IMR-90 (cell line): ENCODE measurements at regions not wholly inside any gene's neighbourhood (a gene's known extent, or its start where the extent isn't known, plus 50 kb on each side); places are given as distances from the start of the nearest gene placed in this dataset.

Experiments
- ATAC-seq: fragments of 200-7000 bp; cut with Tn5 transposase; 2 replicates; pipeline ENCODE4 v1.9.1; 2020; ENCODE audit warnings: low read depth, mild to moderate bottlenecking, moderate library complexity
- BruUV-seq: library from RNA; stranded (reverse); fragments of 400-500 nt; replicated peaks from 2 replicates; lab custom pipeline; 2021; lab: Mats Ljungman, UMichigan
- CTCF ChIA-PET: fragments of 300-600 bp; formaldehyde crosslinking; extraction: SDS; loops from one replicate; lab custom pipeline; 2021; ENCODE audit warnings: antibody characterized with exemption; lab: Yijun Ruan, JAX
- POLR2A ChIA-PET: fragments of 300-600 bp; sonication (Branson Sonifier 250); formaldehyde crosslinking; loops from one replicate; lab custom pipeline; 2022; ENCODE audit warnings: antibody characterized with exemption; ENCODE audit not compliant: unreplicated experiment; lab: Charles Lee
- DNase-seq: peaks from one replicate; pipeline ENCODE4 v3.0.0; 2013
- H2AFZ ChIP-seq: replicated peaks from 2 replicates; pipeline ENCODE3; 2013; ENCODE audit warnings: low read length, mild to moderate bottlenecking; ENCODE audit not compliant: poor library complexity
- H2AK5ac ChIP-seq: 2 replicates; pipeline ENCODE4 v1.6.1; 2013; ENCODE audit warnings: low read depth, low read length, inconsistent platforms
- H2AK9ac ChIP-seq: replicated peaks from 2 replicates; pipeline ENCODE3; 2013; ENCODE audit warnings: mild to moderate bottlenecking, low read depth, low read length, moderate library complexity; ENCODE audit not compliant: poor library complexity
- H2BK120ac ChIP-seq: 2 replicates; pipeline ENCODE4 v1.6.1; 2013; ENCODE audit warnings: low read depth, low read length, inconsistent platforms
- H2BK15ac ChIP-seq: 3 replicates; pipeline ENCODE4 v1.6.1; 2013; ENCODE audit warnings: low read depth, low read length, inconsistent platforms
- H2BK20ac ChIP-seq: 2 replicates; pipeline ENCODE4 v1.6.1; 2013; ENCODE audit warnings: low read depth, mild to moderate bottlenecking, inconsistent platforms, low read length, moderate library complexity
- H2BK5ac ChIP-seq: 2 replicates; pipeline ENCODE4 v1.6.1; 2013; ENCODE audit warnings: mild to moderate bottlenecking, low read depth, low read length, inconsistent platforms; ENCODE audit not compliant: poor library complexity, severe bottlenecking
- H3K14ac ChIP-seq: replicated peaks from 2 replicates; pipeline ENCODE4 v1.6.1; 2013; ENCODE audit warnings: low read depth, low read length, inconsistent platforms
- H3K18ac ChIP-seq: 2 replicates; pipeline ENCODE4 v1.6.1; 2013; ENCODE audit warnings: low read depth, low read length, control low read depth
- H3K23ac ChIP-seq: 2 replicates; pipeline ENCODE4 v1.6.1; 2013; ENCODE audit warnings: low read depth, low read length, inconsistent platforms
- H3K27ac ChIP-seq: 2 replicates; pipeline ENCODE4 v1.5.1; 2013; ENCODE audit warnings: mild to moderate bottlenecking, control low read depth, low read length; ENCODE audit not compliant: insufficient read depth
- H3K27me3 ChIP-seq: 2 replicates; pipeline ENCODE4 v1.6.1; 2013; ENCODE audit warnings: low read length; ENCODE audit not compliant: control insufficient read depth, insufficient read depth
- H3K36me3 ChIP-seq: 2 replicates; pipeline ENCODE4 v1.6.1; 2013; ENCODE audit warnings: low read length, mixed read lengths; ENCODE audit not compliant: control insufficient read depth, insufficient read depth
- H3K4ac ChIP-seq: 2 replicates; pipeline ENCODE4 v1.6.1; 2013; ENCODE audit warnings: low read depth, low read length, inconsistent platforms
- H3K4me1 ChIP-seq: 2 replicates; pipeline ENCODE4 v1.6.1; 2013; ENCODE audit warnings: low read length, mixed read lengths; ENCODE audit not compliant: control insufficient read depth, insufficient read depth
- H3K4me2 ChIP-seq: 2 replicates; pipeline ENCODE4 v1.6.1; 2013; ENCODE audit warnings: low read depth, mild to moderate bottlenecking, control low read depth, low read length, moderate library complexity
- H3K4me3 ChIP-seq: 2 replicates; pipeline ENCODE4 v1.5.1; 2013; ENCODE audit warnings: low read depth, mild to moderate bottlenecking, control low read depth, low read length, moderate library complexity; ENCODE audit not compliant: insufficient read depth
- H3K56ac ChIP-seq: 2 replicates; pipeline ENCODE4 v1.6.1; 2013; ENCODE audit warnings: low read length, inconsistent platforms; ENCODE audit not compliant: insufficient read depth; ENCODE audit errors: extremely low read depth
- H3K79me1 ChIP-seq, 2 experiments: 2 replicates each; pipeline ENCODE4 v1.6.1; 2013; ENCODE audit warnings: low read length in 2 of 2, inconsistent platforms in 1 of 2, low read depth in 1 of 2
- H3K9ac ChIP-seq: 2 replicates; pipeline ENCODE4 v1.6.1; 2013; ENCODE audit warnings: low read depth, low read length, control low read depth
- H3K9me1 ChIP-seq: 2 replicates; pipeline ENCODE4 v1.6.1; 2013; ENCODE audit warnings: low read length, inconsistent platforms; ENCODE audit not compliant: insufficient read depth
- H3K9me3 ChIP-seq: 2 replicates; pipeline ENCODE4 v1.6.1; 2013; ENCODE audit warnings: low read length; ENCODE audit not compliant: control insufficient read depth, insufficient read depth
- H4K20me1 ChIP-seq: 2 replicates; pipeline ENCODE4 v1.6.1; 2013; ENCODE audit warnings: low read length, inconsistent platforms; ENCODE audit not compliant: insufficient read depth
- H4K5ac ChIP-seq: 2 replicates; pipeline ENCODE4 v1.6.1; 2013; ENCODE audit warnings: mild to moderate bottlenecking, low read depth, low read length, control low read depth
- H4K8ac ChIP-seq, 2 experiments: 2 replicates each; pipeline ENCODE4 v1.6.1; 2013; ENCODE audit warnings: low read depth in 2 of 2, low read length in 2 of 2, control low read depth in 1 of 2, inconsistent platforms in 1 of 2
- H4K91ac ChIP-seq: 2 replicates; pipeline ENCODE4 v1.6.1; 2013; ENCODE audit warnings: low read depth, low read length, inconsistent platforms; ENCODE audit not compliant: insufficient read depth
- BHLHE40 ChIP-seq: fragments of 150-350 bp; IDR thresholded peaks from 2 replicates; pipeline ENCODE4 v1.6.1; 2016; ENCODE audit warnings: mild to moderate bottlenecking, low read depth, low read length
- CHD1 ChIP-seq: IDR thresholded peaks from 2 replicates; pipeline ENCODE4 v1.6.1; 2012; ENCODE audit warnings: low read depth, low read length, improper control_type of control experiment
- CTCF ChIP-seq: conservative IDR thresholded peaks from 2 replicates; pipeline ENCODE4 v1.5.1; 2012; ENCODE audit warnings: mild to moderate bottlenecking, low read depth, low read length, improper control_type of control experiment
- ELK1 ChIP-seq: fragments of 150-350 bp; IDR thresholded peaks from 2 replicates; pipeline ENCODE4 v1.6.1; 2016; ENCODE audit warnings: low read depth, mild to moderate bottlenecking, low read length, moderate library complexity, borderline replicate concordance
- FOS ChIP-seq: fragments of 150-350 bp; IDR thresholded peaks from 2 replicates; pipeline ENCODE4 v1.6.1; 2016; ENCODE audit warnings: low read depth, low read length
- MAFK ChIP-seq: IDR thresholded peaks from 2 replicates; pipeline ENCODE4 v1.6.1; 2012; ENCODE audit warnings: low read depth, low read length, improper control_type of control experiment
- MAZ ChIP-seq: IDR thresholded peaks from 2 replicates; pipeline ENCODE4 v1.6.1; 2012; ENCODE audit warnings: low read depth, mild to moderate bottlenecking, low read length, improper control_type of control experiment, moderate library complexity, borderline replicate concordance
- MXI1 ChIP-seq: IDR thresholded peaks from 2 replicates; pipeline ENCODE4 v1.6.1; 2012; ENCODE audit warnings: low read depth, mild to moderate bottlenecking, low read length, moderate library complexity, borderline replicate concordance
- NFE2L2 ChIP-seq: fragments of 150-350 bp; IDR thresholded peaks from 2 replicates; pipeline ENCODE4 v1.6.1; 2016; ENCODE audit warnings: low read depth, mild to moderate bottlenecking, low read length
- POLR2A ChIP-seq: IDR thresholded peaks from 2 replicates; pipeline ENCODE4 v1.6.1; 2012; ENCODE audit warnings: mild to moderate bottlenecking, low read depth, low read length
- RAD21 ChIP-seq: IDR thresholded peaks from 2 replicates; pipeline ENCODE4 v1.6.1; 2012; ENCODE audit warnings: low read length, improper control_type of control experiment
- RFX5 ChIP-seq: IDR thresholded peaks from 2 replicates; pipeline ENCODE4 v1.8.0; 2012; ENCODE audit warnings: low read depth, mild to moderate bottlenecking, low read length, moderate library complexity
- SMC3 ChIP-seq: fragments of 150-350 bp; IDR thresholded peaks from 2 replicates; pipeline ENCODE4 v1.6.1; 2016; ENCODE audit warnings: low read depth, mild to moderate bottlenecking, antibody characterized with exemption, low read length, moderate library complexity
- USF2 ChIP-seq: fragments of 150-350 bp; IDR thresholded peaks from 2 replicates; pipeline ENCODE4 v1.6.1; 2017; ENCODE audit warnings: mild to moderate bottlenecking, antibody characterized with exemption, low read length, low read depth
- WGBS, 2 experiments: methylation state at CpG; one replicate each; pipeline versions ENCODE4 v1.1.5 to v1.1.7; 2013; ENCODE audit warnings: missing lambda C conversion rate in 2 of 2; ENCODE audit not compliant: insufficient read length in 1 of 2; ENCODE audit errors: extremely low coverage in 2 of 2; 5-methylcytosine and 5-hydroxymethylcytosine counted together
- dilution Hi-C: fragments of 300-500 bp; cut with HindIII; formaldehyde crosslinking; loops from one replicate; pipeline ENCODE4 v1.14.3; 2018; ENCODE audit warnings: low sequenced_read_pairs; ENCODE audit not compliant: unreplicated experiment
- in situ Hi-C: fragments of 300-500 bp; cut with MboI; formaldehyde crosslinking; loops from 3 replicates; pipeline ENCODE4 v1.14.3; 2019; ENCODE audit warnings: low sequenced_read_pairs, inconsistent platforms, mixed read lengths
- intact Hi-C: fragments of 100-400 bp; cut with micrococcal nuclease; formaldehyde crosslinking; loops from 2 replicates; pipeline ENCODE4 v1.10.0; 2022

- dilution Hi-C loops (no loop called here), in situ Hi-C loops (no loop called here), intact Hi-C loops (no loop called here)
- H3K27me3 ChIP-seq, result no peaks in the 10 kb centered on the region
- H4K20me1 ChIP-seq, result no peaks in the 10 kb centered on the region
- no peak overlapping the region for H2AFZ ChIP-seq
- H2BK120ac ChIP-seq, result no peak overlapping the region
- H3K4me1 ChIP-seq, result no peaks in the 10 kb centered on the region
- H2BK5ac ChIP-seq, result no peak overlapping the region
- H4K91ac ChIP-seq, result no peak overlapping the region
- ATAC-seq, result no peak
- no peaks in the 10 kb centered on the region for H3K36me3 ChIP-seq
- no peak overlapping the region for H3K27ac ChIP-seq
- H3K23ac ChIP-seq, result no peak overlapping the region
- TF ChIP-seq RFX5 (no peak), MXI1 (no peak), BHLHE40 (no peak), SMC3 (no peak), MAFK (no peak), RAD21 (no peak), USF2 (no peak), FOS (no peak), POLR2A (no peak), MAZ (no peak), NFE2L2 (no peak), CTCF (no peak), ELK1 (no peak), CHD1 (no peak)
- H3K9me3 ChIP-seq, result peaks cover 5% of the 10 kb centered on the region; the same call in 1 of the 2 replicates
- no peak overlapping the region for H4K5ac ChIP-seq
- H3K18ac ChIP-seq, result no peak overlapping the region
- no CpG with 5 or more reads among the region's 4 CpGs for WGBS, 2 experiments
- H2AK9ac ChIP-seq, result no peak overlapping the region
- H4K8ac ChIP-seq, result no peak overlapping the region
- no peak overlapping the region for H3K14ac ChIP-seq
- DNase-seq, result no peak
- H2AK5ac ChIP-seq, result no peak overlapping the region
- no peaks in the 10 kb centered on the region for H3K79me1 ChIP-seq
- no peak overlapping the region for H3K9ac ChIP-seq
- POLR2A ChIA-PET, result no interaction called here
- no peak overlapping the region for H2BK20ac ChIP-seq
- no peak overlapping the region for H3K4me2 ChIP-seq
- H3K9me1 ChIP-seq, result no peaks in the 10 kb centered on the region
- no peak overlapping the region for H3K4ac ChIP-seq
- no TSS peak for BruUV-seq
- H2BK15ac ChIP-seq, result no peak overlapping the region
- H3K4me3 ChIP-seq, result no peak overlapping the region
- H3K56ac ChIP-seq, result no peak overlapping the region
- CTCF ChIA-PET, result no interaction called here
These were observed 161.1 kb downstream of the MRPS30 start for GRCh38 chr5:44969825-44970224.
